ENCODE measurements at regions not wholly inside any gene's neighbourhood (a gene's known extent, or its start where the extent isn't known, plus 50 kb on each side); places are given as distances from the start of the nearest gene placed in this dataset.

- no peak for TF ChIP-seq CTCF (IDR thresholded peaks at IDR 0.05)
- TF ChIP-seq POLR2A (IDR thresholded peaks at IDR 0.05), result no peak
These were observed 170.1 kb downstream of the URI1 start for GRCh38 chr19:30112171-30112570.
